B cell (primary cell): ENCODE measurements at regions not wholly inside any gene's neighbourhood (a gene's known extent, or its start where the extent isn't known, plus 50 kb on each side); places are given as distances from the start of the nearest gene placed in this dataset.

Source experiments
- ATAC-seq: fragments of 200-7000 bp; cut with Tn5 transposase; one replicate; pipeline ENCODE4 v1.10.0; 2021; ENCODE audit warnings: low read depth, mild to moderate bottlenecking, moderate number of reproducible peaks, moderate library complexity
- CTCF ChIA-PET: fragments of 350-600 bp; sonication (Branson Sonifier 250); formaldehyde crosslinking; loops from one replicate; lab custom pipeline; 2021; ENCODE audit warnings: antibody characterized with exemption, inconsistent platforms; lab: Charles Lee
- POLR2A ChIA-PET: fragments of 350-600 bp; sonication (Branson Sonifier 250); formaldehyde crosslinking; loops from one replicate; lab custom pipeline; 2021; ENCODE audit warnings: antibody characterized with exemption; lab: Charles Lee
- DNase-seq: peaks from one replicate; pipeline ENCODE4 v3.0.0; 2013
- H2AFZ ChIP-seq: 2 replicates; pipeline ENCODE4 v1.6.1; 2012; ENCODE audit warnings: mild to moderate bottlenecking, low read depth, low read length; ENCODE audit not compliant: insufficient read depth, poor library complexity, severe bottlenecking
- H3K27ac ChIP-seq, 2 donors: 1 replicate in 1 of 2; 2 replicates in 1 of 2; pipeline ENCODE4 v1.5.1; 2012 to 2013; ENCODE audit warnings: low read length in 2 of 2, mild to moderate bottlenecking in 2 of 2, moderate library complexity in 1 of 2
- H3K27me3 ChIP-seq, 4 experiments: fragments of 200-600 bp in 1 of 4; sonication (generic) in 1 of 4; replicated peaks in 1 of 4; 1 replicate in 2 of 4; 2 replicates in 2 of 4; pipeline versions ENCODE4 v1.6.1 to v1.7.0; 2013 to 2016; ENCODE audit warnings: low read length in 3 of 4, mild to moderate bottlenecking in 2 of 4, mixed read lengths in 1 of 4, moderate library complexity in 1 of 4; ENCODE audit not compliant: insufficient read depth in 4 of 4, control insufficient read depth in 3 of 4; ENCODE audit errors: control extremely low read depth in 1 of 4
- H3K36me3 ChIP-seq, 2 experiments: replicated peaks in 1 of 2; 1 replicate in 1 of 2; 2 replicates in 1 of 2; pipeline versions ENCODE4 v1.6.1 to v1.7.1; 2013; ENCODE audit warnings: low read length in 1 of 2; ENCODE audit not compliant: insufficient read depth in 2 of 2, control insufficient read depth in 1 of 2; ENCODE audit errors: control extremely low read depth in 1 of 2, extremely low read depth in 1 of 2
- H3K4me1 ChIP-seq, 2 donors: fragments of 200-600 bp in 1 of 2; sonication (generic) in 1 of 2; 1 replicate in 1 of 2; 2 replicates in 1 of 2; pipeline versions ENCODE4 v1.5.1 to v1.6.1; 2013 to 2017; ENCODE audit warnings: low read length in 2 of 2; ENCODE audit not compliant: control insufficient read depth in 2 of 2, insufficient read depth in 2 of 2
- H3K4me2 ChIP-seq: replicated peaks from 2 replicates; pipeline ENCODE3; 2012; ENCODE audit warnings: mild to moderate bottlenecking, low read depth, low read length; ENCODE audit not compliant: poor library complexity, severe bottlenecking
- H3K4me3 ChIP-seq, 5 experiments: fragments of 200-600 bp in 1 of 5; sonication (generic) in 1 of 5; 1 replicate in 3 of 5; 2 replicates in 2 of 5; pipeline versions ENCODE4 v1.5.1 to v1.7.0; 2011 to 2016; ENCODE audit warnings: low read length in 4 of 5, mild to moderate bottlenecking in 4 of 5, low read depth in 2 of 5, control low read depth in 1 of 5, moderate library complexity in 1 of 5; ENCODE audit not compliant: insufficient read depth in 1 of 5; ENCODE audit errors: control extremely low read depth in 1 of 5, extremely low read depth in 1 of 5
- H3K79me2 ChIP-seq: fragments of 200-600 bp; sonication (generic); one replicate; pipeline ENCODE4 v1.6.0; 2016; ENCODE audit warnings: low read length; ENCODE audit not compliant: control insufficient read depth, insufficient read depth
- H3K9ac ChIP-seq: fragments of 200-600 bp; sonication (generic); 2 replicates; pipeline ENCODE4 v1.6.1; 2017; ENCODE audit warnings: mild to moderate bottlenecking, low read length, moderate library complexity
- H3K9me3 ChIP-seq, 3 donors: one replicate each; pipeline versions ENCODE4 v1.6.1 to v1.7.1; 2013; ENCODE audit warnings: low read length in 2 of 3; ENCODE audit not compliant: control insufficient read depth in 2 of 3, insufficient read depth in 1 of 3; ENCODE audit errors: control extremely low read depth in 1 of 3
- H4K20me1 ChIP-seq: 2 replicates; pipeline ENCODE4 v1.6.0; 2012; ENCODE audit warnings: mild to moderate bottlenecking, low read length; ENCODE audit not compliant: insufficient read depth, control insufficient read depth, poor library complexity, severe bottlenecking
- H3K27ac Mint-ChIP-seq: one replicate; pipeline ENCODE4 v1.8.0; 2021; ENCODE audit warnings: mixed read lengths
- H3K27me3 Mint-ChIP-seq: one replicate; pipeline ENCODE4 v1.8.0; 2021; ENCODE audit warnings: mixed read lengths
- H3K4me1 Mint-ChIP-seq: one replicate; pipeline ENCODE4 v1.8.0; 2021; ENCODE audit warnings: mixed read lengths
- H3K4me3 Mint-ChIP-seq: one replicate; pipeline ENCODE4 v1.8.0; 2021; ENCODE audit warnings: mixed read lengths
- H3K9me3 Mint-ChIP-seq: one replicate; pipeline ENCODE4 v1.8.0; 2022; ENCODE audit warnings: mixed read lengths; ENCODE audit not compliant: insufficient read depth
- EZH2 ChIP-seq: IDR thresholded peaks from 2 replicates; pipeline ENCODE4 v1.6.1; 2012; ENCODE audit warnings: borderline replicate concordance, low read depth, mild to moderate bottlenecking, moderate library complexity, low read length; ENCODE audit not compliant: insufficient read depth, poor library complexity, severe bottlenecking
- WGBS: methylation state at CpG from one replicate; pipeline ENCODE4 v1.1.5; 2013; ENCODE audit warnings: missing lambda C conversion rate; ENCODE audit not compliant: insufficient coverage; 5-methylcytosine and 5-hydroxymethylcytosine counted together
- intact Hi-C: fragments of 100-400 bp; cut with micrococcal nuclease; formaldehyde crosslinking; loops from one replicate; pipeline ENCODE4 v1.10.0; 2022
- TF ChIP-seq, protein P1 (sequence below): fragments of 200-600 bp; IDR thresholded peaks from one replicate; pipeline ENCODE4 v1.8.0; 2022; ENCODE audit warnings: antibody characterized with exemption, mild to moderate bottlenecking

DNA sequence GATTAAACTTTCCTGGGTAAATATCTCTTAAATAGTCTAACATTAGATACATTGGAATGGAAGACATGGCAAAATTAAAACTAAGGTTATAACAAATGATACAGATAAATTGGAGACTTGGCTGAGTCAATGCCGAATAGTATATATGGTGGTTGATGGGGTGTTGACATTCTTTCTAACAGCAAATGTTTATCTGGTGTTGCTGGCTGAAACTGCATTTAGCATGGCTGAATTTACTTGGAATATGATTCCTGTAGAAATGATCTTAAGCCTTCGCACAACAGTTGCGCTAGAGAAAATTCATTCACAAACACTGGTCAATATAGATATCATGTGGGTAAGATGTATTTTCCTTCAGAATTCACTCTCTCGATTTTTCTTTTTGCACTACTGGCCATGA is 646.0 kb upstream of the CXADR start:
- Mint-ChIP-seq H3K4me1 (no peaks in the 10 kb centered on the region), H3K9me3 (no peaks in the 10 kb centered on the region), H3K4me3 (no peak overlapping the region), H3K27me3 (no peaks in the 10 kb centered on the region), H3K27ac (no peak overlapping the region)
- ATAC-seq: no peak
- H3K36me3 ChIP-seq: no peaks in the 10 kb centered on the region
- no peak for DNase-seq
- no peak overlapping the region for H3K27ac ChIP-seq
- CTCF ChIA-PET: no interaction called here
- no peaks in the 10 kb centered on the region for H3K4me1 ChIP-seq
- no peak overlapping the region for H2AFZ ChIP-seq
- WGBS: no CpG with 5 or more reads among the region's 4 CpGs
- no peaks in the 10 kb centered on the region for H3K9me3 ChIP-seq
- no peak overlapping the region for H3K9ac ChIP-seq
- intact Hi-C loops: no loop called here
- TF ChIP-seq, protein P1, sequence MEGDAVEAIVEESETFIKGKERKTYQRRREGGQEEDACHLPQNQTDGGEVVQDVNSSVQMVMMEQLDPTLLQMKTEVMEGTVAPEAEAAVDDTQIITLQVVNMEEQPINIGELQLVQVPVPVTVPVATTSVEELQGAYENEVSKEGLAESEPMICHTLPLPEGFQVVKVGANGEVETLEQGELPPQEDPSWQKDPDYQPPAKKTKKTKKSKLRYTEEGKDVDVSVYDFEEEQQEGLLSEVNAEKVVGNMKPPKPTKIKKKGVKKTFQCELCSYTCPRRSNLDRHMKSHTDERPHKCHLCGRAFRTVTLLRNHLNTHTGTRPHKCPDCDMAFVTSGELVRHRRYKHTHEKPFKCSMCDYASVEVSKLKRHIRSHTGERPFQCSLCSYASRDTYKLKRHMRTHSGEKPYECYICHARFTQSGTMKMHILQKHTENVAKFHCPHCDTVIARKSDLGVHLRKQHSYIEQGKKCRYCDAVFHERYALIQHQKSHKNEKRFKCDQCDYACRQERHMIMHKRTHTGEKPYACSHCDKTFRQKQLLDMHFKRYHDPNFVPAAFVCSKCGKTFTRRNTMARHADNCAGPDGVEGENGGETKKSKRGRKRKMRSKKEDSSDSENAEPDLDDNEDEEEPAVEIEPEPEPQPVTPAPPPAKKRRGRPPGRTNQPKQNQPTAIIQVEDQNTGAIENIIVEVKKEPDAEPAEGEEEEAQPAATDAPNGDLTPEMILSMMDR: no peak
- TF ChIP-seq EZH2: no peak
- POLR2A ChIA-PET: no interaction called here
- no peak overlapping the region for H3K4me3 ChIP-seq
- no peak overlapping the region for H3K4me2 ChIP-seq
- no peaks in the 10 kb centered on the region for H3K27me3 ChIP-seq
- H3K79me2 ChIP-seq: no peaks in the 10 kb centered on the region
- H4K20me1 ChIP-seq: no peaks in the 10 kb centered on the region

DNA sequence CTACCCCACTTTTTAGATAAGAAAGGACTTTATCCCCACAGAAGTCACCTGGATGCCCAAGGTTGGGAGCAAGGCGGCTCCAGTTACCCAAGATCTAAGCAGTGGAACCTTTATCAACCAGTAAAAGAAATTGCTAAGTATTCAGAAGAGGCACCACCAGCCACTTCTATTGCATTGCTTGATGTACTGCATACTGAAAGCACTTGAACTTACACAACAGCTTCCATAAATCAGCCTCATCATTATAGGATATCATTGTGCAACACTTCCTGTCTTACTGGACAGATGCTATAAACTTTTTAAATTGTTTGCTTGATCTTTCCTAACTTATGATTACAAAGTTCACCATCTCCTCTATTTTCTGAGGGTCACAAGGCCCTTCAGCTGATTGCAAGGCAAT is 642.7 kb upstream of the CXADR start:
- no peaks in the 10 kb centered on the region for H3K4me1 Mint-ChIP-seq
- no peaks in the 10 kb centered on the region for H3K27me3 Mint-ChIP-seq
- Histone ChIP-seq H3K9ac (no peak overlapping the region), H3K4me2 (no peak overlapping the region), H3K9me3 (no peaks in the 10 kb centered on the region), H4K20me1 (no peaks in the 10 kb centered on the region), H3K79me2 (no peaks in the 10 kb centered on the region), H3K27me3 (no peaks in the 10 kb centered on the region), H3K36me3 (no peaks in the 10 kb centered on the region), H2AFZ (no peak overlapping the region), H3K4me3 (no peak overlapping the region), H3K4me1 (no peaks in the 10 kb centered on the region), H3K27ac (no peak overlapping the region)
- intact Hi-C loops: no loop called here
- ATAC-seq (no peak), DNase-seq (no peak)
- CTCF ChIA-PET: no interaction called here
- no peaks in the 10 kb centered on the region for H3K9me3 Mint-ChIP-seq
- WGBS: 100% methylated on average over 1 of the region's 1 CpG
- no peak for TF ChIP-seq EZH2
- TF ChIP-seq, protein P1: no peak
- H3K4me3 Mint-ChIP-seq: no peak overlapping the region
- no peak overlapping the region for H3K27ac Mint-ChIP-seq
- POLR2A ChIA-PET: no interaction called here
